ENCODE measurements at regions not wholly inside any gene's neighbourhood (a gene's known extent, or its start where the extent isn't known, plus 50 kb on each side); places are given as distances from the start of the nearest gene placed in this dataset.

DNA sequence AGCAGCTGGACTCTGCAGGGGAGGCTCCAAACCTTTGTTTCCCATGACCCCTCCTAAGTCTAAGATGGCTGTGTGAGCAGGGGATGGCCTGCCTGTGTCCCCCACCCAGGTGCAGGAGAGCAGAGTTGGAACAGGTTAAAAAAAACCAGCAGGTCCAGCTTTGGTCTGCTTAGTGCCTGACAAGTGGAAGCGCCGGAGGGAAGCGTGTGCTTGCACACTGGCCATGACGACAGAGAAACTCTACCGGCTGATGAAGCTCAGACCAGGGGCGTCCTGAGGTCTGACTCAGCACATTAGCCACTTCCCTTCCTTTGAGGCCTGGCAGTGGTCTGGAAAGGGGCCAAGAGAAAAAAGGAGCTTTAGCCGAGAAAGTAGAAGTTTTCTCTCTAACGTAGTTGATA, 280.1 kb downstream of the VRK1 start:
- no peak overlapping the region for H3K9ac ChIP-seq (ENCODE audit: low read depth, low read length)
- H3K9me3 ChIP-seq (replicated peaks; ENCODE audit: low read length) = peaks cover 21% of the 10 kb centered on the region
- no peaks in the 10 kb centered on the region for H3K4me1 ChIP-seq (ENCODE audit: control insufficient read depth, insufficient read depth, low read length)
- H3K4me3 ChIP-seq (ENCODE audit: low read length) = no peak overlapping the region
- no peaks in the 10 kb centered on the region for H3K36me3 ChIP-seq (ENCODE audit: insufficient read depth, low read length)
- H3K4me2 ChIP-seq (ENCODE audit: low read length) = no peak overlapping the region
- H3K27me3 ChIP-seq (ENCODE audit: control insufficient read depth, insufficient read depth, low read length) = no peaks in the 10 kb centered on the region

DNA sequence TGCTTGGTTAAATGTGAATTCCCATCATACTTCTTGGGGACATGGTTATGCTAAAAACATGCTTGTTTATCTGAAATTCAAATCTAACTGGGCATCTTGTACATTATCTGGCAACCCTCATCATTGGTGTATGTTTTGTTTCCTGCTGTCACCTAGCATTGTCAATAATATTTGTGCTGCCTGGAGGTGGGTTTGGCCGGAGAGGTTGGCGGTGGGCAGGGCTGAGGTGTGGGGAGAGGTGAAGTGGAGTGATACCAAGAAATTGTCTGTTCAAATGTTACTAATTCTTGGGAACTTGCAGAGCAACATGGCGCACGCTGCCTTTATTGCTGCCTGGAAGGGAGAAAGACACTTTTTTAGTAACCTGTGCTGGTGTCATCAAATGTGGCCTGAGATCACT, 280.5 kb downstream of the VRK1 start:
- Histone ChIP-seq H3K4me2 (ENCODE audit: low read length) (no peak overlapping the region), H3K4me3 (ENCODE audit: low read length) (no peak overlapping the region), H3K4me1 (ENCODE audit: control insufficient read depth, insufficient read depth, low read length) (no peaks in the 10 kb centered on the region), H3K9me3 (replicated peaks; ENCODE audit: low read length) (peaks cover 21% of the 10 kb centered on the region), H3K9ac (ENCODE audit: low read depth, low read length) (no peak overlapping the region), H3K27me3 (ENCODE audit: control insufficient read depth, insufficient read depth, low read length) (no peaks in the 10 kb centered on the region), H3K36me3 (ENCODE audit: insufficient read depth, low read length) (no peaks in the 10 kb centered on the region)

DNA sequence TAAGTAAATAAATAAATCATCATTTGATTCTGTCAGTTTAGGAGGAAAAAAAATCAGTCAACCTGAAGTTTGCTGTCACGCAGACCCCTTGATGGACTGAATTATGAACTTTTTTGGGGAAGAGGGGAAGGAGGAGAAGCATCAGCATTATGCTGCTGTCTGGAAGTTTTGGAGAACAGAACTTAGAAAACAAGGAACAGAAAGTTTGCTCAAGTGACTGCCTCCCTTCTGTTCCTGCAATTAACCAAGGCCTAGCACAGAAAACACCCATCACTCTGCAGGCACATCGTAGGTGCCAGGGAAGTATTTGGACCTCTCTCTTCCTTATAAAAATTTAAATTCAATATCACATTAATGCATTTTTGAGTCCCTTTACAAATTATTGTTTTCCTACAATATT, 283.8 kb downstream of the VRK1 start:
- peaks cover 21% of the 10 kb centered on the region for H3K9me3 ChIP-seq (replicated peaks; ENCODE audit: low read length)
- H3K4me1 ChIP-seq (ENCODE audit: control insufficient read depth, insufficient read depth, low read length) = no peaks in the 10 kb centered on the region
- no peak overlapping the region for H3K4me2 ChIP-seq (ENCODE audit: low read length)
- no peak overlapping the region for H3K9ac ChIP-seq (ENCODE audit: low read depth, low read length)
- no peaks in the 10 kb centered on the region for H3K27me3 ChIP-seq (ENCODE audit: control insufficient read depth, insufficient read depth, low read length)
- H3K4me3 ChIP-seq (ENCODE audit: low read length) = no peak overlapping the region
- H3K36me3 ChIP-seq (ENCODE audit: insufficient read depth, low read length) = no peaks in the 10 kb centered on the region

DNA sequence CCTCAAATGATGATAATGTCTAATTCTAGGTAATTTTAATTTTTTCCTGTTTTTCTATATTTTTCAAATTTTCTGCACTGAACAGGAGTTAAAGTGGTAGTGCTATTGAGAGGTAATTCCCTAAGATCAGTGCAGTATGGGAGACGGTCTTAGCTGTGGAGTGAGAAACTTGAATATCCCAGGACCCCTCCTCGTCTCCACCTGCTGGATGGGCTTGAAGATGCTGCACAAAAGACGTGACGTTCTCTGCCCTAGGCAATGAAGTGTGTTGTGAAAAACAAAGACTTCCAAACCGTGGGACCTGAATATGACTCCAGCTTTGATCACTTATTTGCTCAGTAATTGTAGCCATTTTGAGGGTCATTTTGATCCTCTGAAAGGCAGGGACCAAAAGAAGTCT, 298.1 kb downstream of the VRK1 start:
- H3K4me2 ChIP-seq (ENCODE audit: low read length) = no peak overlapping the region
- no peaks in the 10 kb centered on the region for H3K27me3 ChIP-seq (ENCODE audit: control insufficient read depth, insufficient read depth, low read length)
- no peaks in the 10 kb centered on the region for H3K4me1 ChIP-seq (ENCODE audit: control insufficient read depth, insufficient read depth, low read length)
- H3K9ac ChIP-seq (ENCODE audit: low read depth, low read length) = no peak overlapping the region
- H3K36me3 ChIP-seq (ENCODE audit: insufficient read depth, low read length) = no peaks in the 10 kb centered on the region
- no peak overlapping the region for H3K4me3 ChIP-seq (ENCODE audit: low read length)
- peaks cover 19% of the 10 kb centered on the region for H3K9me3 ChIP-seq (replicated peaks; ENCODE audit: low read length)

DNA sequence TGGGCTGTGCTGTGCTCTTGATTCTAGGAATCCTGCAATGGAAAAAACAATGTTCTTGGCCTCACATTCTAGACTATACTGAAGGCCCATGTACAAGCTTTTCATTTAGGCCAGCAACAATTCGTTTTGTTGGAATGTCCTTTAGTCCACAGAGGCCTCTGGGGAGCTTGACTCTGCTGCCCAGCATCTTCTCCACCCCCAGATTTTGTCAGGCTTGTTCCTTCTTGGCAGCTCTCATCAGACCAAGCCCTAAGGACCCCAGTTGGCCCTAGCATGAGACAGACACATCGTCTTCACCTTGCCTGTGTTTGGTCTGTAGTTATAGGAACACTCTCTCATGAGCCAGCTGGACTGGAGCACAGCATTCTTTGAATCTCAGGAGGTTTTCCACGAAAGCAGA, 300.1 kb downstream of the VRK1 start:
- no peaks in the 10 kb centered on the region for H3K4me1 ChIP-seq (ENCODE audit: control insufficient read depth, insufficient read depth, low read length)
- no peak overlapping the region for H3K9ac ChIP-seq (ENCODE audit: low read depth, low read length)
- no peaks in the 10 kb centered on the region for H3K27me3 ChIP-seq (ENCODE audit: control insufficient read depth, insufficient read depth, low read length)
- no peak overlapping the region for H3K4me3 ChIP-seq (ENCODE audit: low read length)
- H3K36me3 ChIP-seq (ENCODE audit: insufficient read depth, low read length) = no peaks in the 10 kb centered on the region
- peaks cover 16% of the 10 kb centered on the region for H3K9me3 ChIP-seq (replicated peaks; ENCODE audit: low read length)
- H3K4me2 ChIP-seq (ENCODE audit: low read length) = no peak overlapping the region

DNA sequence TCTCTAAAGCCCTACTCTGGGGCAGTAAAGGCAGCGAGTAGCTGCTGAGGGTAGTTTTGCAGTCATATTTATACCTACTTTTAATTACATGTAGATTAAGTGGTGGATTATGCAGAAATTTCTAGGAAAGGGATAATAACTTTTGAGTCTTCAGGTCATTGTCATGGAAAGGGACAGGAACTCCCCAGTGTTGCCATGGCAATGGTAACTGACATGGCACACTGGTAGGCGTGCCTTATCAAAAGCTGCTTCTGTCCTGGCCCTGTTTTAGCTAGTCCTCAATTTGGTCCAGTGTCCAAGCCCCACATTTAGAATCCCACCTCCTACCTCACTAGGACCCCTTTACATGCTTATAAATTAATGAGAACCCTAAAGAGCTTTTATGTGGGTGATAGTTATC, 303.1 kb downstream of the VRK1 start:
- no peak overlapping the region for H3K4me3 ChIP-seq (ENCODE audit: low read length)
- H3K9me3 ChIP-seq (replicated peaks; ENCODE audit: low read length) = peaks cover 19% of the 10 kb centered on the region
- H3K4me1 ChIP-seq (ENCODE audit: control insufficient read depth, insufficient read depth, low read length) = no peaks in the 10 kb centered on the region
- no peaks in the 10 kb centered on the region for H3K36me3 ChIP-seq (ENCODE audit: insufficient read depth, low read length)
- H3K27me3 ChIP-seq (ENCODE audit: control insufficient read depth, insufficient read depth, low read length) = no peaks in the 10 kb centered on the region
- H3K4me2 ChIP-seq (ENCODE audit: low read length) = no peak overlapping the region
- H3K9ac ChIP-seq (ENCODE audit: low read depth, low read length) = no peak overlapping the region

DNA sequence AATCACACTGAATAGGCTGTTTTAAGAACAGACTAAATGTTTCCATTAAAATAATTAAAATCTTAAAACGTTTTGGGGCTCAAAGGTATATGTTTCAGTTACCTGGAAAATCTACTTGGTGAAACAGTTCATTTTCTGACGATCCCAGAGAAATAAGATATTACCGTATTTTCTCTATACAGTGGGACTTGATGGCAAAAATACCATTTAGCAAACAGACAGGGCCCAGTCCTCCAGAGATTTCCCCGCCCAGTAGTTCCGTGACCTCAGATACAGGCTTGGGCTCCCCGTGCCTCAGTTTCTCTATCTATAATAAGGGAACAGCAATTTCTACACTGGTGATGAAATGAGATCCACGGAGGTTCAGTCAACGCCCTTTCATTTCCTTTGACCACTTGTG, 304.4 kb downstream of the VRK1 start:
- H3K27me3 ChIP-seq (ENCODE audit: control insufficient read depth, insufficient read depth, low read length) = no peaks in the 10 kb centered on the region
- no peak overlapping the region for H3K4me3 ChIP-seq (ENCODE audit: low read length)
- H3K9ac ChIP-seq (ENCODE audit: low read depth, low read length) = no peak overlapping the region
- no peaks in the 10 kb centered on the region for H3K36me3 ChIP-seq (ENCODE audit: insufficient read depth, low read length)
- no peak overlapping the region for H3K4me2 ChIP-seq (ENCODE audit: low read length)
- H3K9me3 ChIP-seq (replicated peaks; ENCODE audit: low read length) = peaks cover 11% of the 10 kb centered on the region
- H3K4me1 ChIP-seq (ENCODE audit: control insufficient read depth, insufficient read depth, low read length) = no peaks in the 10 kb centered on the region

DNA sequence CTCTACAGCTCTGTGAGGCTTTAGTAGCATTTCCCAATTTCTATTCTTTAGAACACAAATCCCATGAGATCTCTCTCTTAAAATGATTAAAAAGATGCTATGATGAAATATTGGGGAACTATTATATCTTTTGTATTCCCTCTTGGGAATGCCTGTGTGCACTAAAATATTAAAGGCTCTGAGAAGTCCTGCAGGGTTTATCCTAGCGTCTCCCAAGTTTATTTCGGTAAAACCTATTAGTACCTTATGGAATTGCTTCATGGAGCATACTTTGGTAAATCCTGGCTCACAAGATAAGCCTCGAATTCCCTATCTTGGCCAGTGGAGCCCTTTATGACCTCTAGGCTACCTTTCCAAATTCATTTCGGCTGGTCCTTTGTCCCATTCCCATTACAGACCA, 306.8 kb downstream of the VRK1 start:
- H3K36me3 ChIP-seq (ENCODE audit: insufficient read depth, low read length) = no peaks in the 10 kb centered on the region
- H3K4me1 ChIP-seq (ENCODE audit: control insufficient read depth, insufficient read depth, low read length) = no peaks in the 10 kb centered on the region
- H3K9me3 ChIP-seq (replicated peaks; ENCODE audit: low read length) = peaks cover 3% of the 10 kb centered on the region
- no peaks in the 10 kb centered on the region for H3K27me3 ChIP-seq (ENCODE audit: control insufficient read depth, insufficient read depth, low read length)
- no peak overlapping the region for H3K4me2 ChIP-seq (ENCODE audit: low read length)
- no peak overlapping the region for H3K9ac ChIP-seq (ENCODE audit: low read depth, low read length)
- H3K4me3 ChIP-seq (ENCODE audit: low read length) = no peak overlapping the region

DNA sequence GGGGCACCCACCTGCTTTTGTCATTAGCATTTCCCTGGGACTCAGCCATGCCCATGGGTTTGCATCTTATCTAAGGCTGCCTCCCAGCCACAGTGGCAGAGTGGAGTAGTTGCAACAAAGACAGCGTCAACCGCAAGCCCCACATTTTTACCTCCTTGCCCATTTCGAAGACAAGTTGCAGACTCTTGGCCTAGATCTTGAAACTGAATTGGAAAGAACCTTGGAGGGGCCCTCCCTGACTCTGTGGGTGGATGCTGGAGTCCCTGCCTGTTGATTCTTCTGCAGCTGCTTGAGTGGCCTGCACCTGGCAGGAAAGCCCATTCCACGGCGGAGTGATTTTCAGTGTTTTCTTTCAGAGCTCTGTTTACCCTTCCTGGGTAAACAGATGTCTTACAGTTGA, 309.0 kb downstream of the VRK1 start:
- H3K36me3 ChIP-seq (ENCODE audit: insufficient read depth, low read length) = no peaks in the 10 kb centered on the region
- H3K4me1 ChIP-seq (ENCODE audit: control insufficient read depth, insufficient read depth, low read length) = no peaks in the 10 kb centered on the region
- no peak overlapping the region for H3K9ac ChIP-seq (ENCODE audit: low read depth, low read length)
- no peak overlapping the region for H3K4me3 ChIP-seq (ENCODE audit: low read length)
- peaks cover 3% of the 10 kb centered on the region for H3K9me3 ChIP-seq (replicated peaks; ENCODE audit: low read length)
- H3K4me2 ChIP-seq (ENCODE audit: low read length) = no peak overlapping the region
- H3K27me3 ChIP-seq (ENCODE audit: control insufficient read depth, insufficient read depth, low read length) = no peaks in the 10 kb centered on the region

DNA sequence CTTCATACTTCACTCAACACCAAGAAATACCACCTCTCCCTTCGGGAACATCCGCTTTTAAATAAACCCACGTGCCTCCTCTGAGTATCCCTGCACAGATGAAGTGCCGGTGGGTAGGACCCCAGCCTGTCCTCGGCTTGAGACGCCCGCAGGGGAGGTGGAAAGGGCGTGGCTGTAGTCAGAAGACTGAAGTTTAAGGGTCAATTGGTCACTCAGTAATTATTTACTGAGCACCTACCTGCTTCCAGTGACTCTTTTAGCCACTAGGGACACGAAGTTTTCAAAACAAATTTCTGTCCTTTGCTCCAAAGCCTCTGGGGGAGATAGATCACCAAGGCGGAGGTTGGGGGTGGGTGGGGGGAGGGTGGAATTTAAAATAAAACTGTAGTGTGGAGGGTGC, 309.4 kb downstream of the VRK1 start:
- Histone ChIP-seq H3K4me1 (ENCODE audit: control insufficient read depth, insufficient read depth, low read length) (no peaks in the 10 kb centered on the region), H3K4me3 (ENCODE audit: low read length) (no peak overlapping the region), H3K9me3 (replicated peaks; ENCODE audit: low read length) (peaks cover 3% of the 10 kb centered on the region), H3K4me2 (ENCODE audit: low read length) (no peak overlapping the region), H3K27me3 (ENCODE audit: control insufficient read depth, insufficient read depth, low read length) (no peaks in the 10 kb centered on the region), H3K36me3 (ENCODE audit: insufficient read depth, low read length) (no peaks in the 10 kb centered on the region), H3K9ac (ENCODE audit: low read depth, low read length) (no peak overlapping the region)

DNA sequence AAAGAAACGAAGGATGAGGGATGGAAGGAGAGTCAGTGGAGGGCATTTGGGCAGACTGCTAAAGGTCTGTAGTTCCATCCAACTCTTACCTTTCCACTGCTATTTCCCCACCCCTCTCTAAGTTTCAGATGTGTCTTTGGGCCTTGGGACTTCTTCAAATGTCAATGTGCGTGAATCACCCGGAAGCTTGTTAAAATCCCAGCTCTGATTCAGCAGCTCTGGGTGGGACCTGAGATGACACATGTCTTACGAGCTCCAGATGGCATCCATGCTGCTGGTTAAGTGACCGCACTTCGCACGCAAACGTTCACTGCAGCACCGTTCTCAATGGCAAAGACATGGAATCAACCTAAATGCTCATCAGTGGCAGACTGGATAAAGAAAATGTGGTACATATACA, 309.9 kb downstream of the VRK1 start:
- no peaks in the 10 kb centered on the region for H3K36me3 ChIP-seq (ENCODE audit: insufficient read depth, low read length)
- H3K4me2 ChIP-seq (ENCODE audit: low read length) = no peak overlapping the region
- no peak overlapping the region for H3K9ac ChIP-seq (ENCODE audit: low read depth, low read length)
- H3K27me3 ChIP-seq (ENCODE audit: control insufficient read depth, insufficient read depth, low read length) = no peaks in the 10 kb centered on the region
- H3K4me3 ChIP-seq (ENCODE audit: low read length) = no peak overlapping the region
- H3K9me3 ChIP-seq (replicated peaks; ENCODE audit: low read length) = peaks cover 3% of the 10 kb centered on the region
- H3K4me1 ChIP-seq (ENCODE audit: control insufficient read depth, insufficient read depth, low read length) = no peaks in the 10 kb centered on the region

DNA sequence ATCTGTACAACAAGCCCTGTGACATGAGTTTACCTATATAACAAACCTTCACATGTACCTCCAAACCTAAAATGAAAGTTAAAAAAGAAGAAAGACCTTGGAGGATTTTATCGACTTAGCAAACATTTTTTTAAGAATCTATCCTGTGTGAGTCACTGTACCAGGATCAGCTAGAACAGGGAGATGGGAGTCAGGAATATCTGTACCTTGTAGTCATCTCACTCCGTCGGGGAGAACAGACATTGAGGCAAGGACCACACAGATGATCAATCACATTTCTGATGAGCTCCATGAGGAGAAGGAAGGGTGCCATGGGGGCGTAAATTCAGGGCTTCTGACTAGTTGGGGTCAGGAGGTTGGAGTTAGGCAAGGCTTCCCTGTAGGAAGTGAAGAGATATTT, 310.6 kb downstream of the VRK1 start:
- Histone ChIP-seq H3K9me3 (replicated peaks; ENCODE audit: low read length) (peaks cover 3% of the 10 kb centered on the region), H3K4me1 (ENCODE audit: control insufficient read depth, insufficient read depth, low read length) (no peaks in the 10 kb centered on the region), H3K4me3 (ENCODE audit: low read length) (no peak overlapping the region), H3K27me3 (ENCODE audit: control insufficient read depth, insufficient read depth, low read length) (no peaks in the 10 kb centered on the region), H3K36me3 (ENCODE audit: insufficient read depth, low read length) (no peaks in the 10 kb centered on the region), H3K9ac (ENCODE audit: low read depth, low read length) (no peak overlapping the region), H3K4me2 (ENCODE audit: low read length) (no peak overlapping the region)

DNA sequence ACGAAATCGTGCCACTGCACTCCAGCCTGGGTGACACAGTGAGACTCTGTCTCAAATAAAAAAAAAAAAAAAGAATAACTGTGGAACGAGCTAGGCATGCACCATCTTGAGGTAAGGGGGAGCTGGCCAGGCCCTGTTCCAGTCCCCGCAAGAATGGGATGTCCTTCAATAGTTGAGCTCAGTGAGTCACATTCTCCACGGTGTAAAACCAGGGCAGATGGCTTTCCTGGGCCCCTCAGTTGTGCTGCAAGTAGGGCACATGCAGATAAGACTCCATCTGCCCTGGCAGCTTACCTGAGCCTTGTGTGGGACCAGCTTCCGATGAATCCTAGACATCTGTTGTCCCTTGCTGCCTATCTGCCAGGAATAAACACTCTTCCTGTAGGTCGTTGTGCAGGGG, 312.1 kb downstream of the VRK1 start:
- Histone ChIP-seq H3K9ac (ENCODE audit: low read depth, low read length) (no peak overlapping the region), H3K4me3 (ENCODE audit: low read length) (no peak overlapping the region), H3K9me3 (replicated peaks; ENCODE audit: low read length) (no peaks in the 10 kb centered on the region), H3K27me3 (ENCODE audit: control insufficient read depth, insufficient read depth, low read length) (no peaks in the 10 kb centered on the region), H3K4me1 (ENCODE audit: control insufficient read depth, insufficient read depth, low read length) (no peaks in the 10 kb centered on the region), H3K36me3 (ENCODE audit: insufficient read depth, low read length) (no peaks in the 10 kb centered on the region), H3K4me2 (ENCODE audit: low read length) (no peak overlapping the region)

Measured in skeletal muscle satellite cell (primary cell).